OCI-LY3 (cell line): ENCODE measurements at regions not wholly inside any gene's neighbourhood (a gene's known extent, or its start where the extent isn't known, plus 50 kb on each side); places are given as distances from the start of the nearest gene placed in this dataset.

Experiments
- EZH2phosphoT487 ChIP-seq: fragments of 200-600 bp; shearing (Covaris generic); IDR thresholded peaks from 2 replicates; pipeline ENCODE4 v1.6.1; 2018; ENCODE audit warnings: antibody characterized with exemption, mixed run types, low read depth
- TF ChIP-seq, protein P1 (sequence below): fragments of 200-600, 300-600 bp; sonication (generic); IDR thresholded peaks from 2 replicates; pipeline ENCODE4 v1.5.1; 2014; ENCODE audit warnings: antibody characterized with exemption, low read length, low read depth

DNA sequence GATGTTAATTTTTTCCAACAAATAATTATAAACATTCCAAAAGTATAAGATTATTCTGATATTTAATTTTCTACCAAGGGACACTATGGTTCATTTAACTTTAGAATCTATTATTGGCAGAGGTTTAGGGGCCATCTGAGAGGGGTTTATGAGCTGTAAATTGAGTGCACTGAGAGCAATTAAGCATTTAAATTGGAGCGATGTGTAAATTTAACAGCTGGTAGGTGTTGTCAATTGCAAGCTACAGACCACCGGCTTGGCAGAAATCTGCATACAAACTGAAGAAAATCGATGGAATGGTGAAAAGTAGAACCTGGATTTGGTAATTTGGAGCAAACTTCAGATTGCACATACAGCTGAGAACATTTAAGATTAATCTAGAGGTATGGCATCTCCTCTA is 55.8 kb upstream of the MTF2 start:
- TF ChIP-seq, protein P1, sequence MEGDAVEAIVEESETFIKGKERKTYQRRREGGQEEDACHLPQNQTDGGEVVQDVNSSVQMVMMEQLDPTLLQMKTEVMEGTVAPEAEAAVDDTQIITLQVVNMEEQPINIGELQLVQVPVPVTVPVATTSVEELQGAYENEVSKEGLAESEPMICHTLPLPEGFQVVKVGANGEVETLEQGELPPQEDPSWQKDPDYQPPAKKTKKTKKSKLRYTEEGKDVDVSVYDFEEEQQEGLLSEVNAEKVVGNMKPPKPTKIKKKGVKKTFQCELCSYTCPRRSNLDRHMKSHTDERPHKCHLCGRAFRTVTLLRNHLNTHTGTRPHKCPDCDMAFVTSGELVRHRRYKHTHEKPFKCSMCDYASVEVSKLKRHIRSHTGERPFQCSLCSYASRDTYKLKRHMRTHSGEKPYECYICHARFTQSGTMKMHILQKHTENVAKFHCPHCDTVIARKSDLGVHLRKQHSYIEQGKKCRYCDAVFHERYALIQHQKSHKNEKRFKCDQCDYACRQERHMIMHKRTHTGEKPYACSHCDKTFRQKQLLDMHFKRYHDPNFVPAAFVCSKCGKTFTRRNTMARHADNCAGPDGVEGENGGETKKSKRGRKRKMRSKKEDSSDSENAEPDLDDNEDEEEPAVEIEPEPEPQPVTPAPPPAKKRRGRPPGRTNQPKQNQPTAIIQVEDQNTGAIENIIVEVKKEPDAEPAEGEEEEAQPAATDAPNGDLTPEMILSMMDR = no peak
- no peak for TF ChIP-seq EZH2phosphoT487
